Stimulated activated CD4-positive, alpha-beta T cell treated with anti-CD3 and anti-CD28 coated beads, Interleukin-4, amount 100 ng/mL, for 4 hours (primary cell): ENCODE measurements at regions not wholly inside any gene's neighbourhood (a gene's known extent, or its start where the extent isn't known, plus 50 kb on each side); places are given as distances from the start of the nearest gene placed in this dataset.

Experiments used
- DNase-seq, 2 experiments: peaks; one replicate each; pipeline ENCODE4 v3.0.0-alpha.2; 2020

GRCh38 chr20:24049081-24049480, 60.5 kb upstream of the GGTLC1 start:
- no peak for DNase-seq

- no peak for DNase-seq
Observed at GRCh38 chr20:24048024-24048611, 59.5 kb upstream of the GGTLC1 start.

GRCh38 chr20:24046888-24047287, 58.3 kb upstream of the GGTLC1 start:
- DNase-seq, result no peak

- no peak for DNase-seq
Observed at GRCh38 chr20:24045621-24046318, 57.2 kb upstream of the GGTLC1 start.

- DNase-seq, result no peak
Observed at GRCh38 chr20:24043294-24043693, 54.7 kb upstream of the GGTLC1 start.

GRCh38 chr20:24042646-24043045, 54.1 kb upstream of the GGTLC1 start:
- DNase-seq, result no peak

GRCh38 chr20:24040896-24041459, 52.4 kb upstream of the GGTLC1 start:
- no peak for DNase-seq

- no peak for DNase-seq
Observed at GRCh38 chr20:24039196-24039595, 50.6 kb upstream of the GGTLC1 start.
